ENCODE measurements at regions not wholly inside any gene's neighbourhood (a gene's known extent, or its start where the extent isn't known, plus 50 kb on each side); places are given as distances from the start of the nearest gene placed in this dataset.

DNA sequence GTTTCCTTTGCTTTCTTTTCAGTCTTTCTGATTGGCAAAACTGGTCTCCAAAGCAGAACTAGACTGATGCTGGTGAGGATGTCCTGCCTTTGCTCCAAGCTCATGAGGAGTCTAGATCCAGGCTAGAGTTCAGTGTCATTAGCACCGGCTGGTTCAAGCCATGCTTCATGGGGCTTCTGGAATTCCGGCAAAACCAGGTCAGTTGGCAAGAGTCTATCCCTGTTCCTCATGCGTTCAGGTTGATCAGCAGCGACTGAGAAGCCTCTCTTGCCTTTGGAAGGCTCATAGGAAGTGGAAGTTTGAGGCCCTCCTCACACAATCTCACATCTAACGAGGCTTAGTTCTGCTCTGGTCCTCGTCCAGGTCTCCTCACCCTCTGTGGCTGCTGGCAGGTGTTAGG lies 194.3 kb downstream of the HS3ST3A1 start:
- Mint-ChIP-seq H3K27ac (ENCODE audit: unreplicated experiment) (peak overlapping the region; percentile 89), H3K27me3 (ENCODE audit: low read depth) (no peaks in the 10 kb centered on the region), H3K4me1 (peaks cover 70% of the 10 kb centered on the region), H3K36me3 (ENCODE audit: low read depth) (no peaks in the 10 kb centered on the region), H3K4me3 (no peak overlapping the region), H3K9me3 (peaks cover under 1% of the 10 kb centered on the region)
- TF ChIP-seq, protein P1, sequence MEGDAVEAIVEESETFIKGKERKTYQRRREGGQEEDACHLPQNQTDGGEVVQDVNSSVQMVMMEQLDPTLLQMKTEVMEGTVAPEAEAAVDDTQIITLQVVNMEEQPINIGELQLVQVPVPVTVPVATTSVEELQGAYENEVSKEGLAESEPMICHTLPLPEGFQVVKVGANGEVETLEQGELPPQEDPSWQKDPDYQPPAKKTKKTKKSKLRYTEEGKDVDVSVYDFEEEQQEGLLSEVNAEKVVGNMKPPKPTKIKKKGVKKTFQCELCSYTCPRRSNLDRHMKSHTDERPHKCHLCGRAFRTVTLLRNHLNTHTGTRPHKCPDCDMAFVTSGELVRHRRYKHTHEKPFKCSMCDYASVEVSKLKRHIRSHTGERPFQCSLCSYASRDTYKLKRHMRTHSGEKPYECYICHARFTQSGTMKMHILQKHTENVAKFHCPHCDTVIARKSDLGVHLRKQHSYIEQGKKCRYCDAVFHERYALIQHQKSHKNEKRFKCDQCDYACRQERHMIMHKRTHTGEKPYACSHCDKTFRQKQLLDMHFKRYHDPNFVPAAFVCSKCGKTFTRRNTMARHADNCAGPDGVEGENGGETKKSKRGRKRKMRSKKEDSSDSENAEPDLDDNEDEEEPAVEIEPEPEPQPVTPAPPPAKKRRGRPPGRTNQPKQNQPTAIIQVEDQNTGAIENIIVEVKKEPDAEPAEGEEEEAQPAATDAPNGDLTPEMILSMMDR (conservative IDR thresholded peaks at IDR 0.05) = no peak
- no peak for DNase-seq (ENCODE audit: low read depth, low spot score)

- H3K27ac Mint-ChIP-seq (ENCODE audit: unreplicated experiment) = no peak overlapping the region
- H3K27me3 Mint-ChIP-seq (ENCODE audit: low read depth) = no peaks in the 10 kb centered on the region
- TF ChIP-seq, protein P1 (conservative IDR thresholded peaks at IDR 0.05) = no peak
- H3K4me1 Mint-ChIP-seq = peaks cover 64% of the 10 kb centered on the region
- H3K9me3 Mint-ChIP-seq = peaks cover 5% of the 10 kb centered on the region
- no peak overlapping the region for H3K4me3 Mint-ChIP-seq
- DNase-seq (ENCODE audit: low read depth, low spot score) = no peak
- H3K36me3 Mint-ChIP-seq (ENCODE audit: low read depth) = no peaks in the 10 kb centered on the region
These were observed 195.9 kb downstream of the HS3ST3A1 start for GRCh38 chr17:13405807-13406206.

DNA sequence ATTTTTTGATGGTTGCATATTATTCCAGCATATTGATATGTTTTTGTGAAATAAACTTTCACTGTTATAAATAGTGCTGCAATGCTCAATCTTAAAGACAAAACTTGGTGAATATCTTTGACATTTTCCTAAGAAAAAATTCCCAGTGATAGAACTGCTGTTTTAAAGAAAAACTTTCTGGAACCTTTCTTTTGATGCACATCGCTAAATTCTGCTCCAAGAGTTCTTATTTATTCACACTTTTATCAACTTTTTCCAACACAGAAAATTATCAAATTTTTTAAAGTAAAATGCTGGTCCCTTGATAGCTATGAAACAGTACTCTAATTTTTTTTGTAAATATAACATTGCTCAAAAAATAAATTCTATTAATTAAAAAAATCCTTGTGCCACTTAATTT lies 196.6 kb downstream of the HS3ST3A1 start:
- DNase-seq (ENCODE audit: low read depth, low spot score) = no peak
- Mint-ChIP-seq H3K27me3 (ENCODE audit: low read depth) (no peaks in the 10 kb centered on the region), H3K4me1 (peaks cover 59% of the 10 kb centered on the region), H3K9me3 (peaks cover 5% of the 10 kb centered on the region), H3K27ac (ENCODE audit: unreplicated experiment) (no peak overlapping the region), H3K36me3 (ENCODE audit: low read depth) (no peaks in the 10 kb centered on the region), H3K4me3 (no peak overlapping the region)
- TF ChIP-seq, protein P1 (conservative IDR thresholded peaks at IDR 0.05) = no peak

DNA sequence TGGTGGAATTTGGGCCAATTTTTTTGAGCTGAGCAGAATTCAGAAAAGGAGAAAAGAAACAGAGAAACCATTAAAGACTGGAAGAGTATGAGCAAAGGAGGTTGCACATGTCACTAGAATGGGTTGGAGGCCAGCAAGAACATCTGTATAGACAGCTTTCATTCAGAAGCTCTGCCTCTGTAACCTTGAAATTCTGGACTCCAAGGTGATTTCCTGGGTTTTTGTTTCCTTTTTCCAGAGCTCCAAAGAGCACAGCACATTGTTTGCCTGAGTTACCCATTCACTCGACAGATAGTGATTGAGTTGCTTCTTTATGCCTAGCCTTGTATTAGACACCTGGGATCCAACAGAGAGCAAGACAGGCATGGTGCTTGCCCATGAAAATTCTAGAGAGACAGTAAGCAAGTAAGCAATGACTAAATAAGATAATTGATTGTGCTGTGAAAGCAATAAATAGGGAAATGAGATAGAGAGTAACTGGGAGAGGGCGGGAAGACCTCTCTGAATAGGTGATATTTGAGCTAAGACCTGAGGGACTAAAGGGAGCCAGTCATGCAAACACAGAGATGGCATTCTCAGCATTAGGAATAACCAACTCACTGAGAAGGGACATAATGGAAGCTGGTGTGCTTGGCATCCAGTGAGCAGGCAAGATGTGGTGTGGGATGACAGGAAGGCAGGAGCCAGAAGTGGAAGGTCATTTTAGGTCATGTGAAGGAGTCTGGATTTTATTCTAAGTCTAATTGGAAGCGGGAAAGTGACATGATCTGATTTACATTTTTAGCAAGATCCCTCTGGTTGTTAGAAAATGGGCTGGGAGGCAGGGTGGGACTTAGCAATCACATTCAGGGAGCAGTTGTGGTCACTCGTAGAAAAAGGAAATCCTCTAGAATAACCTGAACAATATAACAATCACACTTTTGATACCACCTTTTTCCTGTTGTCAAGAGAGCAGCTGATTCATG lies 197.5 kb downstream of the HS3ST3A1 start:
- no peak overlapping the region for H3K27ac Mint-ChIP-seq (ENCODE audit: unreplicated experiment)
- peaks cover 56% of the 10 kb centered on the region for H3K4me1 Mint-ChIP-seq
- H3K27me3 Mint-ChIP-seq (ENCODE audit: low read depth) = no peaks in the 10 kb centered on the region
- TF ChIP-seq, protein P1 (conservative IDR thresholded peaks at IDR 0.05) = no peak
- no peak for DNase-seq (ENCODE audit: low read depth, low spot score)
- no peak overlapping the region for H3K4me3 Mint-ChIP-seq
- H3K9me3 Mint-ChIP-seq = peaks cover 5% of the 10 kb centered on the region
- no peaks in the 10 kb centered on the region for H3K36me3 Mint-ChIP-seq (ENCODE audit: low read depth)

DNA sequence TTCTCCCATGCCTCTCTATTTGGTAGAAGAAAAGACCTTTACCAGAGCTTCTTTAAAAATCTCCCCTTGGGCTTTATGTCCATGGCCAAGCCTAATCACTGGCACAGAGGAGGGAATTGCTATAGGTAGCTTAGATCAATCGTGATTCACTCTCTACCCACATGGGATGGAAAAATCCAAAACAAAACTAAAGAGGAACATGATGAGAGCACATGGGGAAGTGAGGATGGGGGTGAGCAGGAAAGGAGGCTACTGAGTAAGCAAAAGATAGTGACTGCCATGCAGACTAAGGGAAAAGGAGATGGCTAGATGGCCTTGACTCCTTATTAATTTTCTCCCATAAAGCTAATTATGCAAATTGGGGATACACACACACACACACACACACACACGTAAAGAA lies 201.2 kb downstream of the HS3ST3A1 start:
- H3K4me1 Mint-ChIP-seq = peaks cover 43% of the 10 kb centered on the region
- H3K27ac Mint-ChIP-seq (ENCODE audit: unreplicated experiment) = no peak overlapping the region
- DNase-seq (ENCODE audit: low read depth, low spot score) = no peak
- no peaks in the 10 kb centered on the region for H3K27me3 Mint-ChIP-seq (ENCODE audit: low read depth)
- H3K9me3 Mint-ChIP-seq = peaks cover 8% of the 10 kb centered on the region
- H3K36me3 Mint-ChIP-seq (ENCODE audit: low read depth) = no peaks in the 10 kb centered on the region
- TF ChIP-seq, protein P1 (conservative IDR thresholded peaks at IDR 0.05) = no peak
- no peak overlapping the region for H3K4me3 Mint-ChIP-seq
